IPS-11a (cell line): ENCODE measurements at regions not wholly inside any gene's neighbourhood (a gene's known extent, or its start where the extent isn't known, plus 50 kb on each side); places are given as distances from the start of the nearest gene placed in this dataset.

Experiments
- H3K4me3 ChIP-seq: one replicate; pipeline ENCODE4 v1.5.1; 2013; ENCODE audit warnings: low read depth, low read length, control low read depth

- H3K4me3 ChIP-seq = no peak overlapping the region
These were observed 294.6 kb downstream of the ANXA1 start for GRCh38 chr9:73446306-73446705.

GRCh38 chr9:73451003-73451402 lies 299.3 kb downstream of the ANXA1 start:
- H3K4me3 ChIP-seq = no peak overlapping the region

GRCh38 chr9:73459817-73460216 lies 308.2 kb downstream of the ANXA1 start:
- no peak overlapping the region for H3K4me3 ChIP-seq

- H3K4me3 ChIP-seq = no peak overlapping the region
These were observed 317.1 kb downstream of the ANXA1 start for GRCh38 chr9:73468716-73469115.

GRCh38 chr9:73470766-73471165 lies 319.1 kb downstream of the ANXA1 start:
- H3K4me3 ChIP-seq = no peak overlapping the region

GRCh38 chr9:73474002-73474600 lies 322.4 kb downstream of the ANXA1 start:
- H3K4me3 ChIP-seq = no peak overlapping the region

GRCh38 chr9:73474625-73475024 lies 323.0 kb downstream of the ANXA1 start:
- H3K4me3 ChIP-seq = no peak overlapping the region

- no peak overlapping the region for H3K4me3 ChIP-seq
These were observed 343.2 kb downstream of the ANXA1 start for GRCh38 chr9:73494894-73495293.

GRCh38 chr9:73497796-73498195 lies 346.1 kb downstream of the ANXA1 start:
- no peak overlapping the region for H3K4me3 ChIP-seq

- no peak overlapping the region for H3K4me3 ChIP-seq
These were observed 363.6 kb downstream of the ANXA1 start for GRCh38 chr9:73515216-73515615.

- no peak overlapping the region for H3K4me3 ChIP-seq
These were observed 371.7 kb downstream of the ANXA1 start for GRCh38 chr9:73523391-73523790.

- no peak overlapping the region for H3K4me3 ChIP-seq
These were observed 373.7 kb downstream of the ANXA1 start for GRCh38 chr9:73525350-73525749.

GRCh38 chr9:73527521-73527920 lies 375.9 kb downstream of the ANXA1 start:
- no peak overlapping the region for H3K4me3 ChIP-seq

GRCh38 chr9:73528926-73529325 lies 377.3 kb downstream of the ANXA1 start:
- no peak overlapping the region for H3K4me3 ChIP-seq

GRCh38 chr9:73529666-73530065 lies 378.0 kb downstream of the ANXA1 start:
- no peak overlapping the region for H3K4me3 ChIP-seq

- H3K4me3 ChIP-seq = no peak overlapping the region
These were observed 379.4 kb downstream of the ANXA1 start for GRCh38 chr9:73531051-73531532.

- no peak overlapping the region for H3K4me3 ChIP-seq
These were observed 380.0 kb downstream of the ANXA1 start for GRCh38 chr9:73531658-73532057.

GRCh38 chr9:73532985-73533384 lies 381.3 kb downstream of the ANXA1 start:
- no peak overlapping the region for H3K4me3 ChIP-seq

GRCh38 chr9:73536403-73536802 lies 384.7 kb downstream of the ANXA1 start:
- H3K4me3 ChIP-seq = no peak overlapping the region

GRCh38 chr9:73537561-73537960 lies 385.9 kb downstream of the ANXA1 start:
- H3K4me3 ChIP-seq = no peak overlapping the region

- H3K4me3 ChIP-seq = no peak overlapping the region
These were observed 388.3 kb downstream of the ANXA1 start for GRCh38 chr9:73539881-73540390.

GRCh38 chr9:73541923-73542322 lies 390.3 kb downstream of the ANXA1 start:
- H3K4me3 ChIP-seq = no peak overlapping the region

- no peak overlapping the region for H3K4me3 ChIP-seq
These were observed 392.1 kb downstream of the ANXA1 start for GRCh38 chr9:73543727-73544126.
